Esophagus squamous epithelium (tissue), 5 donors: ENCODE measurements at regions not wholly inside any gene's neighbourhood (a gene's known extent, or its start where the extent isn't known, plus 50 kb on each side); places are given as distances from the start of the nearest gene placed in this dataset.

ENCODE experiments used
- DNase-seq: peaks from one replicate; lab custom pipeline; 2025; lab: John Stamatoyannopoulos, UW
- H3K27ac ChIP-seq, 4 donors: fragments of 200-600 bp; sonication (generic); one replicate each; pipeline ENCODE4 v1.5.1; 2016 to 2019; ENCODE audit warnings: mild to moderate bottlenecking in 1 of 4
- H3K27me3 ChIP-seq, 4 donors: fragments of 200-600 bp; sonication (generic); 1 replicate in 3 of 4; 2 replicates in 1 of 4; pipeline versions ENCODE4 v1.5.1 to v1.6.0; 2017 to 2021; ENCODE audit warnings: antibody characterized with exemption in 1 of 4
- H3K36me3 ChIP-seq, 3 donors: fragments of 200-600 bp; sonication (generic); one replicate each; pipeline ENCODE4 v1.5.1; 2016 to 2019
- H3K4me1 ChIP-seq, 3 donors: fragments of 200-600 bp; sonication (generic); one replicate each; pipeline ENCODE4 v1.5.1; 2017 to 2019
- H3K4me3 ChIP-seq, 4 donors: fragments of 200-600 bp; sonication (generic); 1 replicate in 3 of 4; 2 replicates in 1 of 4; pipeline ENCODE4 v1.5.1; 2016 to 2019; ENCODE audit warnings: mild to moderate bottlenecking in 2 of 4, moderate library complexity in 1 of 4
- H3K9me3 ChIP-seq, 3 donors: fragments of 200-600 bp; sonication (generic); one replicate each; pipeline ENCODE4 v1.5.1; 2016 to 2019
- CTCF ChIP-seq, 6 experiments: fragments of 450-650 bp in 4 of 6; fragments of 200-600 bp in 2 of 6; sonication (generic) in 2 of 6; IDR thresholded peaks; one replicate each; pipeline ENCODE4 v1.5.1; 2016 to 2019; ENCODE audit warnings: antibody characterized with exemption in 6 of 6, mild to moderate bottlenecking in 4 of 6, moderate library complexity in 4 of 6
- POLR2A ChIP-seq, 4 donors: fragments of 450-650 bp; IDR thresholded peaks; one replicate each; pipeline ENCODE4 v1.6.1; 2017; ENCODE audit warnings: antibody characterized with exemption in 4 of 4, mild to moderate bottlenecking in 4 of 4, moderate library complexity in 3 of 4
- WGBS, 2 donors: methylation state at CpG; one replicate each; pipeline ENCODE4 v1.1.5; 2018; 5-methylcytosine and 5-hydroxymethylcytosine counted together
- intact Hi-C: fragments of 100-400 bp; cut with DNase I; formaldehyde crosslinking; loops from one replicate; pipeline ENCODE4 v1.15.0; 2022
- donor health status: DM: yes; HTN: yes; CAD: no.

- Histone ChIP-seq H3K27me3 (peaks cover 0 to 3% (median 0%) of the 10 kb centered on the region in 4 donors), H3K9me3 (no peaks in the 10 kb centered on the region), H3K36me3 (no peaks in the 10 kb centered on the region), H3K4me1 (peaks cover 0 to 9% (median 0%) of the 10 kb centered on the region in 3 donors), H3K27ac (no peak overlapping the region), H3K4me3 (no peak overlapping the region)
- intact Hi-C loops: no loop called here
- TF ChIP-seq POLR2A (IDR thresholded peaks at IDR 0.05) (no peak), CTCF (IDR thresholded peaks at IDR 0.05) (no peak)
- 67 to 80% methylated on average over 9 of the region's 9 CpGs for WGBS, 2 donors
- no peak for DNase-seq
These were observed 138.9 kb upstream of the MAX start for GRCh38 chr14:65241125-65241752.

DNA sequence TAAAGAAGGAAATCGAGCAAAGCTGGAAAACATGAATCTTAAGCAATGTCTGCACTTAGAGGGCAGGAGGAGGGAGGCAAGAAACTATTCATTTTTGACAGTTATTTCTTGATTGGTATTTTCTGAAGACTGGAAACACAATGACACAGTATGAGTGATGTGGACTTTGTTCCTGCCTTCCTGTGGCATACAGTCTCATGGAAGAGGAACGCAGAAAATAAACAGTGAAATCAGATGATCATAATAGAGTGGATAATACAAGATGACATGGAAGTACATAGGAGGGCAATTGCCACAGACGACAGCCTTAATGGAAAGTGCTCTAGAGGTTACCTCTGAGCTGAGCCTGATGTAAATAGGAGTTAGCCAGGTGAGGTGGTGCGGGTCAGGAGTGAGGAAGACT is 140.4 kb upstream of the MAX start:
- WGBS, 2 donors: 68 to 79% methylated on average over 4 of the region's 4 CpGs
- H3K9me3 ChIP-seq: no peaks in the 10 kb centered on the region
- no peak for TF ChIP-seq CTCF (IDR thresholded peaks at IDR 0.05)
- no peak for TF ChIP-seq POLR2A (IDR thresholded peaks at IDR 0.05)
- DNase-seq: no peak
- no peaks in the 10 kb centered on the region for H3K36me3 ChIP-seq
- intact Hi-C loops: no loop called here
- no peaks in the 10 kb centered on the region for H3K4me1 ChIP-seq
- H3K4me3 ChIP-seq: no peak overlapping the region
- no peak overlapping the region for H3K27ac ChIP-seq
- peaks cover 0 to 3% (median 0%) of the 10 kb centered on the region in 4 donors for H3K27me3 ChIP-seq

DNA sequence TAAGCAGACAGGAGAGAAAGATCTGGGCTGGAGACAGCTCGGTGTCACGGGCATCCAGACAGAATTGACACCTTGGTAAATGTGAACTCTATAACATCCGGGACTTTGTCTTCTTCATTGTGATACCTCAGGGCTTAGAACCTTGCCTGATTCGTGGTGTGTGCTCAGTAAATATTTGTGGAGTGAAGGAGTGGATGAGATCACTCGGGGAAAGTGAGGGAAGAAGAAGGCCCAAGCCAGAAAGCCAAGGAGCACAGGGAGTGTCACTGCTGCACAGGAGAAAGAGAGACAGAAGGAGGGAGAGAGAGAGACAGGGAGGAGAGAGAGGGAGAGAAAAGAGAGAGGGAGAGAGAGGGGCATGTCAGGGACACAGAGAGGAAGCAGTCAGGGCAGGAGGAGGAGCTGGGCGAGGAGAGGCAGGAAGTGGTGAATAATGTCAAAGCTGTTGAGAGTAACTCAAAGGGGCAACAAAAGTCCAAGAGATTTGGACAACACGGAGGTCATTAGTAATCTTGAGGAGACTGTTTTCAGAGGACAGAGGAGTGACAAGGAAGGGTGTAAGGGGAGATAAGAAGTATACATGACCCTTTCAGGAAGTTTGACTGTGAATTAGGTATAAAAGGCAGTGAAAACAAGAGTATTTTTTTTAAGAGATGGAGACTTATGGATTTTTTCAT is 141.6 kb upstream of the MAX start:
- Histone ChIP-seq H3K9me3 (no peaks in the 10 kb centered on the region), H3K27ac (no peak overlapping the region), H3K4me3 (no peak overlapping the region), H3K36me3 (no peaks in the 10 kb centered on the region), H3K4me1 (no peaks in the 10 kb centered on the region), H3K27me3 (peaks cover 0 to 3% (median 0%) of the 10 kb centered on the region in 4 donors)
- DNase-seq: no peak
- TF ChIP-seq POLR2A (IDR thresholded peaks at IDR 0.05) (no peak), CTCF (IDR thresholded peaks at IDR 0.05) (no peak)
- WGBS, 2 donors: 71 to 72% methylated on average over 7 of the region's 7 CpGs
- intact Hi-C loops: no loop called here

DNA sequence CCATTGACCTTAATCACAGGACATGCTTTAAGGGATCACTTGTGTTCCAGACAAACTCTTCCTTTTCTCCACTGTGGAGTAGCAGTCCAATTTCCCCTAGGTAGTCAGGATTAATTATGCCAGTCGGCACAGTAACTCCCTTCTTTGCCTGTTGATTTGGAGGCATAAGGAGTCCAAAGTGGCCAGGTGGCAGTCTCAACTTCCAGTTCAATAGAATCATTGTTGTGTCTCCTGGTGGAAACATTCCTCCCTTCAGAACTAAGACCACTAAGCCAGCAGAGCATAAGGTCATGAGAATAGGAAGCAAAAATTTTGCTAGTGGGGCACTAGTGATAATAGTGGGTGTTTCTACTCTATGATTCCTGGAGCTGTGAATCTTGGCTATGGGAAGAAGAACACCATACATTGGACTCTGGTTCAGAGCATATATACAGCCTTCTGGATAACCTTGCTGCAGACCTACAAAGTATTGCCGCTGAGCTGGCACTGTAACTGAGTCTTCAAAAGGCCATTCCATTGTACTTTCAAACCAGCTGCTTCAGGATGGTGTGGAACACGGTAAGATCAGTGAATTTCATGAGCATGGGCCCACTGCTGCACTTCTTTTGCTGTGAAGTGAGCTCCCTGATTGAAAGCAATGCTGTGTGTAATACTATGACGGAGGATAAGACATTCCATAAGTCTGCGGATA is 147.3 kb upstream of the MAX start:
- Histone ChIP-seq H3K4me3 (no peak overlapping the region), H3K27ac (no peak overlapping the region), H3K27me3 (no peaks in the 10 kb centered on the region), H3K4me1 (peaks cover 0 to under 1% (median 0%) of the 10 kb centered on the region in 3 donors), H3K9me3 (no peaks in the 10 kb centered on the region), H3K36me3 (no peaks in the 10 kb centered on the region)
- no peak for DNase-seq
- WGBS, 2 donors: 80 to 84% methylated on average over 5 of the region's 5 CpGs
- TF ChIP-seq CTCF (IDR thresholded peaks at IDR 0.05) (no peak), POLR2A (IDR thresholded peaks at IDR 0.05) (no peak)
- intact Hi-C loops: no loop called here

DNA sequence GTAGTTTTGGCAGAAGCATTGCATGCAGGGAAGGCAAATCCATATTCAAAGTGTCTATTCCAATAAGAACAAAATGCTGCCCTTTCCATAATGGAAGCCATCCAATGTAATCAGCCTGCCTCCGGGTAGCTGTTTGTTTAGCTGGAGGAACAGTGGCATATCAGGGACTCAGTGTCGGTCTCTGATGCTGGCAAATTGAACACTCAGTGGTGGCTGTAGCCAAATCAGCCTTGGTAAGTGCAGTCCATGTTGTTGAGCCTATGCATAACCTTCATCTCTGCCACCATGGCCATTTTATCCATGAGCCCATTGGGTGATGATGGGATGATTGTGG is 147.8 kb upstream of the MAX start:
- no peak overlapping the region for H3K27ac ChIP-seq
- H3K9me3 ChIP-seq: no peaks in the 10 kb centered on the region
- peaks cover 0 to 5% (median under 1%) of the 10 kb centered on the region in 3 donors for H3K4me1 ChIP-seq
- TF ChIP-seq POLR2A (IDR thresholded peaks at IDR 0.05) (no peak), CTCF (IDR thresholded peaks at IDR 0.05) (no peak)
- H3K27me3 ChIP-seq: no peaks in the 10 kb centered on the region
- 60 to 83% methylated on average over 1 to 2 of the region's 2 CpGs for WGBS, 2 donors
- H3K36me3 ChIP-seq: no peaks in the 10 kb centered on the region
- DNase-seq: no peak
- intact Hi-C loops: no loop called here
- H3K4me3 ChIP-seq: no peak overlapping the region
